Keratinocyte (primary cell): ENCODE measurements at regions not wholly inside any gene's neighbourhood (a gene's known extent, or its start where the extent isn't known, plus 50 kb on each side); places are given as distances from the start of the nearest gene placed in this dataset.

ENCODE experiments used
- CTCF ChIP-seq, 3 experiments: IDR thresholded peaks in 1 of 3; conservative IDR thresholded peaks in 1 of 3; optimal IDR thresholded peaks in 1 of 3; 2 replicates in 2 of 3; 3 replicates in 1 of 3; pipeline versions ENCODE3 to v1.5.1; 2011; ENCODE audit warnings: low read length in 3 of 3, mild to moderate bottlenecking in 3 of 3, moderate library complexity in 2 of 3, control low read depth in 1 of 3, inconsistent platforms in 1 of 3; ENCODE audit not compliant: insufficient read depth in 2 of 3; ENCODE audit errors: extremely low read depth in 1 of 3
- EZH2 ChIP-seq: IDR thresholded peaks from one replicate; pipeline ENCODE4 v1.6.1; 2012; ENCODE audit warnings: inconsistent platforms, mild to moderate bottlenecking, low read length, moderate library complexity

GRCh38 chr4:119688446-119688845 is 59.8 kb upstream of the PDE5A start:
- no peak for TF ChIP-seq CTCF (optimal IDR thresholded peaks at IDR 0.05 in 1 of 3, IDR thresholded peaks at IDR 0.05 in 1 of 3, conservative IDR thresholded peaks at IDR 0.05 in 1 of 3; ENCODE audit: extremely low read depth in 1 of 3, insufficient read depth in 2 of 3, low read length in 3 of 3)
- TF ChIP-seq EZH2, result no peak
